Stimulated activated CD8-positive, alpha-beta memory T cell treated with anti-CD3 and anti-CD28 coated beads, Interleukin-15, amount 100 ng/mL, for 1 hour (primary cell): ENCODE measurements at regions not wholly inside any gene's neighbourhood (a gene's known extent, or its start where the extent isn't known, plus 50 kb on each side); places are given as distances from the start of the nearest gene placed in this dataset.
A peak's percentile ranks its signal among the peaks of the same experiment; 100 is the strongest.
"Not testable (repeated sequence)": the region's sequence is repeated elsewhere in the genome, so short reads cannot be mapped to it uniquely, and the experiment has no call there.

Experiments used
- DNase-seq: peaks from one replicate; pipeline ENCODE4 v3.0.0-alpha.2; 2020; ENCODE audit warnings: low read depth

- peak; percentile 67 for DNase-seq
Measured at GRCh38 chr16:46387720-46388119, 233.5 kb downstream of the SHCBP1 start.

DNA sequence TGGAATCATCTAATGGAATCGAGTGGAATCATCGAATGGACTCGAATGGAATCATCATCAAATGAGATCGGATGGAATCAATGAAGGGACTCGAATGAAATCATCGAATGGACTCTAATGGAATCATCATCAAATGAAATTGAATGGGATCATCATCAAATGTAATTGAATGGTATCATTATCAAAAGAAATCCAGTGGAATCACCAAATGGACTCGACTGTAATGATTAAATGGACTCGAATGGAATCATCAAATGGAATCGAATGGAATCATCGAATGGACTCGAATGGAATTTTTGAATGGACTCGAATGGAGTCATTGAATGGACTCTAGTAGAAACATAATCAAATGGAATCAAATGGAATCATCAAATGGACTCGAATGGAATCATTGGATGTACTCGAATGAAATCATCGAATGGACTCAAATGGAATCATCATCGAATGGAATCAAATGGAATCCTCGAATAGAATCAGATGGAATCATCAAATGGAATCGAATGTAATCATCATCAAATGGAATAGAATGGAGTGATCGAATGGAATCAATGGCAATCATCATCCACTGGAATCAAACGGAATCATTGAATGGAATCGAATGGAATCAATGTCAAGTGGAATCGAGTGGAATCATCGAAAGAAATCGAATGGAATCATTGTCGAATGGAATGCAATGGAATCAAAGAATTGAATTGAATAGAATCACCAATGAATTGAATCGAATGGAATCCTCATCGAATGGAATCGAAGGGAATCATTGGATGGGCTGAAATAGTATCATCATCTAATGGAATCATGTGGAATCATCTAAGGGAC lies 234.2 kb downstream of the SHCBP1 start:
- DNase-seq: not testable (repeated sequence)

- DNase-seq: not testable (repeated sequence)
Measured at GRCh38 chr16:46386110-46386771, 234.9 kb downstream of the SHCBP1 start.

GRCh38 chr16:46384285-46385061 lies 236.7 kb downstream of the SHCBP1 start:
- not testable (repeated sequence) for DNase-seq

- DNase-seq: not testable (repeated sequence)
Measured at GRCh38 chr16:46383581-46383980, 237.6 kb downstream of the SHCBP1 start.

DNA sequence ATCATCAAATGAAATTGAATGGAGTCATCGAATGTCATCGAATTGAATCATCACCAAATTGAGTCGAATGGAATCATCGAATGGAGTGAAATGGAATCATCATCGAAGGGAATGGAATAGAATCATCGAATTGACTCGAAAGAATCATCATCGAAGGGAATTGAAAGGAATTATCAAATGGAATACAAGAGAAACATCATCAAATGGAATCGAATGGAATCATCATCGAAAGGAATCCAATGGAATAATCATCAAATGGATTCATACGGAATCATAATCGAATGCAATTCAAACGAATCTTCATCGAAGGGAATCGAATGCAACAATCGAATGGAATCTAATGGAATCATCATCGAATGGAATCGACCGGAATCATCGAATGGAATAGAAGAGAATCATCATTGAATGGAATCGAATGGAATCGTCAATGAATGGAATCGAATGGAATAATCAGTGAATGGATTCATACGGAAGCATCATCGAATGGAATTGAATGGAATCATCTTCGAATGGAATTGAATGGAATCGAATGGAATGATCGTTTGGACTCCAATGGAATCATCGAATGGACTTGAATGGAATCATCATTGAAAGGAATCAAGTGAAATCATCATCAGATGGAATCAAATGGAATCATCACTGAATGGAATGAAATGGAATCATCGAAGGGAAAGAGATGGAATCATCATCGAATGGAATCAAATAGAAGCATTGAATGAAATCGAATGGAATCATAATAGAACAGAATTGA lies 238.2 kb downstream of the SHCBP1 start:
- DNase-seq: not testable (repeated sequence)

DNA sequence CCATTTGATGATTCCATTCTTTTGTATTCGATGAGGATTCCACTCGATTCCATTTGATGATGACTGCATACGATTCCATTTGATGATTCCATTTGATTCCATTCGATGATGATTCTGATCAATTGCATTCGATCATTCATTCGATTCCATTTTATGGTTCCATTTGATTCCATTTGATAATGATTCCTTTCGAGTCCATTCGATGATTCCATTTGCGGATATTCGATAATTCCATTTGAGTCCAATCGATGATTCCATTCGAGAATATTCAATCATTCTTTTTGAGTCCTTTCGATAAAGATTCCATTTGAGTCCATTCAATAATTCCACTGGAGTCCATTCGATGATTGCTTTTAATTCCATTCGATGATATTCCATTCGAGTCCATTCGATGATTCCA lies 239.1 kb downstream of the SHCBP1 start:
- not testable (repeated sequence) for DNase-seq

DNA sequence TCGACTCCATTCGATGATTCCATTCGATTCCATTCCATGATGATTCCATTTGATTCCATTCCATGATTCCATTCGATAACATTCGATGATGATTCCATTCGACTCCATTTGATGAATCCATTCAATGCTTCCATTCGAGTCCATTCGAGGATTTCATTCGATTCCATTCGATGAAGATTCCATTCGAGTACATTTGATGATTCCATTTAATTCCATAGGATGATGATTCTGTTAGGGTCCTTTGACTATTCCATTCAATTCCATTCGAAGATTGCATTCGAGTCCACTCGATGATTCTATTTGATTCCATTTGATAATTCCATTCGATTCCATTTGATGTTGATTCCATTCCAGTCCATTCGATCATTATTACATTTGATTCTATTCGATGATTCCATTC lies 239.8 kb downstream of the SHCBP1 start:
- not testable (repeated sequence) for DNase-seq
